Hepatocyte (in vitro differentiated cells): ENCODE measurements at regions not wholly inside any gene's neighbourhood (a gene's known extent, or its start where the extent isn't known, plus 50 kb on each side); places are given as distances from the start of the nearest gene placed in this dataset.

Source experiments
- CTCF ChIP-seq: fragments of 200-600 bp; sonication (generic); IDR thresholded peaks from 2 replicates; pipeline ENCODE4 v1.5.1; 2016; ENCODE audit warnings: antibody characterized with exemption, mild to moderate bottlenecking; ENCODE audit not compliant: poor library complexity
- EZH2phosphoT487 ChIP-seq: fragments of 200-600 bp; sonication (generic); IDR thresholded peaks from one replicate; pipeline ENCODE4 v1.6.1; 2018; ENCODE audit warnings: antibody characterized with exemption, mild to moderate bottlenecking, low read depth, moderate library complexity; ENCODE audit not compliant: unreplicated experiment, severe bottlenecking

- no peak for TF ChIP-seq CTCF
- TF ChIP-seq EZH2phosphoT487, result no peak
Measured at GRCh38 chr6:11467364-11467763, 70.2 kb upstream of the TMEM170B start.
